ENCODE measurements at regions not wholly inside any gene's neighbourhood (a gene's known extent, or its start where the extent isn't known, plus 50 kb on each side); places are given as distances from the start of the nearest gene placed in this dataset.

DNA sequence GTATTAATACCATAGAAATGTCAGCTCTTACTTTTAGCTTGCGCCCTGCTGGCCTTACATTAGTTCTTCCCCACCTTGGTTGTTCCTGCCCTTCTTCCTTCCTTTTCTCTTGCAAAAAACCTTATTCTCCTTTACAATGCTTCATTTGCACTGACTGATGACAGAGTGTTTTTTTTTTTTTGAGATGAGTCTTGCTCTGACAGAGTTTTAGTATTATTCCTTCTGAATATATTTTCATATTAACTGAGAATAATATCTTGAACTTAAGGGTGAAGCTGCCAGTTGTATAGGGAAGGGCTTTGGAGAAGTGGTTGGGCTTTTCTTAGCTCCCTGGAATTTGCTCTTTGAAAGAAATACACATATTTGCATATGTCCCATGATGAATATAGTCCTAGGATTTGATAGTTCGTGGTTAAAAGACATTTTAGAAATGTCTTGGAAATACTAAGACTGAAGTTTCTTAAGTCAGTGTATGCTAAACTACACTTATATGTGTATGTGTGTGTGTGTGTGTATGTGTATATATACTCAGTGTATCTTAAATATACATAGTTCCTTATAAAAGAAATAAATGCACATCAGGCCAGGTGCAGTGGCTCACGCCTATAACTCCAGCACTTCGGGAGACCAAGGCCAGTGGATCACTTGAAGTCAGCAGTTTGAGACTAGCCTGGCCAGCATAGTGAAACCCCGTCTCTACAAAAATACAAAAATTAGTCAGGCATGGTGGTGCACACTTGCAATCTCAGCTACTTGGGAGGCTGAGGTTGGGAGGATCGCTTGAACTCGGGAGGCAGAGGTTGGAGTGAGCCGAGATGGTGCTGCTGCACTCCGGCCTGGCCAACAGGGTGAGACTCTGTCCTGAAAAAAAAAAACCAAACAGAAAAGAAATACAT is 216.1 kb upstream of the MYLIP start:
- Histone ChIP-seq H3K27ac (ENCODE audit: low read depth, low read length) (no peak overlapping the region), H3K4me3 (replicated peaks in 1 of 2; ENCODE audit: low read depth in 1 of 2, low read length in 2 of 2) (no peak overlapping the region), H2AFZ (ENCODE audit: low read depth, low read length, poor library complexity, severe bottlenecking) (no peak overlapping the region), H3K9me3 (ENCODE audit: control insufficient read depth in 1 of 2, insufficient read depth in 1 of 2, low read depth in 1 of 2, low read length in 2 of 2) (no peaks in the 10 kb centered on the region), H3K9me2 (ENCODE audit: insufficient read depth) (no peaks in the 10 kb centered on the region), H3K9ac (ENCODE audit: low read length) (no peak overlapping the region), H4K20me1 (ENCODE audit: insufficient read depth) (no peaks in the 10 kb centered on the region), H3K27me3 (ENCODE audit: insufficient read depth, low read length) (no peaks in the 10 kb centered on the region), H3K4me1 (ENCODE audit: control insufficient read depth in 1 of 2, insufficient read depth in 2 of 2, low read length in 2 of 2) (no peaks in the 10 kb centered on the region), H3K79me2 (ENCODE audit: insufficient read depth, low read length) (no peaks in the 10 kb centered on the region), H3K4me2 (ENCODE audit: low read length) (no peak overlapping the region), H3K36me3 (ENCODE audit: control insufficient read depth in 1 of 2, insufficient read depth in 2 of 2, low read length in 2 of 2) (no peaks in the 10 kb centered on the region)
- BruUV-seq (replicated peaks): no TSS peak
- RAD21 ChIA-PET (ENCODE audit: low non-redundant PET in 1 of 2, low total read pairs in 2 of 2, uncharacterized antibody in 2 of 2, unreplicated experiment in 2 of 2): interaction anchor here in 1 of 2 experiments (0.7 kb wide), 1 partner anchor 221 kb away, joined by 3 read pairs; no protein-coding TSS in a partner anchor
- TF ChIP-seq JUND (IDR thresholded peaks at IDR 0.05): no peak
- TF ChIP-seq REST (IDR thresholded peaks at IDR 0.05; ENCODE audit: low read depth): no peak
- no peak for TF ChIP-seq YY1 (IDR thresholded peaks at IDR 0.05; ENCODE audit: extremely low read depth, insufficient replicate concordance, low read depth, low read length)
- TF ChIP-seq, protein P1, sequence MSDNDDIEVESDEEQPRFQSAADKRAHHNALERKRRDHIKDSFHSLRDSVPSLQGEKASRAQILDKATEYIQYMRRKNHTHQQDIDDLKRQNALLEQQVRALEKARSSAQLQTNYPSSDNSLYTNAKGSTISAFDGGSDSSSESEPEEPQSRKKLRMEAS (IDR thresholded peaks at IDR 0.05): no peak
- TF ChIP-seq POLR2AphosphoS5 (IDR thresholded peaks at IDR 0.05; ENCODE audit: low read depth, low read length): no peak
- POLR2A ChIA-PET: no interaction called here
- CTCF ChIA-PET: no interaction called here
- ATAC-seq: no peak
- no peak for DNase-seq (ENCODE audit: low read depth, low spot score)
- intact Hi-C loops (cut with micrococcal nuclease): no loop called here
